Left lung (tissue), 4 donors: ENCODE measurements at regions not wholly inside any gene's neighbourhood (a gene's known extent, or its start where the extent isn't known, plus 50 kb on each side); places are given as distances from the start of the nearest gene placed in this dataset.
A peak's percentile ranks its signal among the peaks of the same experiment; 100 is the strongest.

Source experiments
- ATAC-seq: fragments of 200-7000 bp; cut with Tn5 transposase; one replicate; pipeline ENCODE4 v1.9.1; 2020; ENCODE audit warnings: moderate library complexity
- DNase-seq, 4 donors: peaks; one replicate each; pipeline ENCODE4 v3.0.0-alpha.2; 2013 to 2020
- H3K27ac ChIP-seq, 2 donors: fragments of 200-600 bp; sonication (generic) in 1 of 2; one replicate each; pipeline versions ENCODE4 v1.5.0 to v1.8.0; 2020 to 2021
- H3K27me3 ChIP-seq, 2 donors: fragments of 200-600 bp; sonication (generic) in 1 of 2; one replicate each; pipeline versions ENCODE4 v1.5.0 to v1.8.0; 2020 to 2021
- H3K36me3 ChIP-seq, 2 donors: fragments of 200-600 bp; sonication (generic) in 1 of 2; one replicate each; pipeline versions ENCODE4 v1.5.0 to v1.8.0; 2020 to 2021
- H3K4me1 ChIP-seq, 2 donors: fragments of 200-600 bp; one replicate each; pipeline ENCODE4 v1.8.0; 2021
- H3K4me3 ChIP-seq, 2 donors: fragments of 200-600 bp; sonication (generic) in 1 of 2; one replicate each; pipeline versions ENCODE4 v1.5.0 to v1.8.0; 2020 to 2021; ENCODE audit warnings: mild to moderate bottlenecking in 1 of 2
- H3K9me3 ChIP-seq, 2 donors: fragments of 200-600 bp; sonication (generic) in 1 of 2; one replicate each; pipeline versions ENCODE4 v1.5.0 to v1.8.0; 2020 to 2021
- intact Hi-C, 2 donors: fragments of 100-400 bp; cut with DNase I; formaldehyde crosslinking; loops; one replicate each; pipeline versions ENCODE4 v1.11.2 to v1.14.2; 2022
- TF ChIP-seq, protein P1 (sequence below), 2 donors: fragments of 200-600 bp; sonication (generic) in 1 of 2; IDR thresholded peaks; one replicate each; pipeline versions ENCODE4 v1.5.0 to v1.8.0; 2021; ENCODE audit warnings: antibody characterized with exemption in 2 of 2
- donor health status: DM: no; HTN: yes; CAD: no.
- donor health status: DM: no; HTN: no; CAD: no.

DNA sequence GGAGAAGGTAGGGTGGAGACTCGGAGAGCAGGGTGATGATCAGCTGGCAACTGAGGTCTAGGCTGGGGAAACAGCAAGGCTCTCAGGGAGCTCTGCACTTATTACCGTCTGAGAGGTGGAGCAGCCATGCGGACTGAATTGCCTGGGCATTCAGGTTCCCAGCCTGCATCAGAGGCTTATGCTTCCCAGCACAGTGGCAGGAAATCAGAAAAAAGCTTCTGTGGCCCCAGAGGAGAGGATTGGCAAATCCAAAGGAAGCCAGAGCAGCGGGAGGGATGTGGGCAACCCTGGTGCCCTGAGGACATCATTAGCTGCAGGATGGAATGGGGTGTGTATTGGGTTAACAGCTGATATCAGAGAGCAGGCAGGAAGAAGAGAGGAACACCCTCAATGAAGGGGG lies 374.1 kb upstream of the POU3F1 start:
- Histone ChIP-seq H3K4me1 (no peaks in the 10 kb centered on the region), H3K27me3 (no peaks in the 10 kb centered on the region), H3K36me3 (no peaks in the 10 kb centered on the region), H3K27ac (no peak overlapping the region), H3K4me3 (no peak overlapping the region), H3K9me3 (no peaks in the 10 kb centered on the region)
- TF ChIP-seq, protein P1, sequence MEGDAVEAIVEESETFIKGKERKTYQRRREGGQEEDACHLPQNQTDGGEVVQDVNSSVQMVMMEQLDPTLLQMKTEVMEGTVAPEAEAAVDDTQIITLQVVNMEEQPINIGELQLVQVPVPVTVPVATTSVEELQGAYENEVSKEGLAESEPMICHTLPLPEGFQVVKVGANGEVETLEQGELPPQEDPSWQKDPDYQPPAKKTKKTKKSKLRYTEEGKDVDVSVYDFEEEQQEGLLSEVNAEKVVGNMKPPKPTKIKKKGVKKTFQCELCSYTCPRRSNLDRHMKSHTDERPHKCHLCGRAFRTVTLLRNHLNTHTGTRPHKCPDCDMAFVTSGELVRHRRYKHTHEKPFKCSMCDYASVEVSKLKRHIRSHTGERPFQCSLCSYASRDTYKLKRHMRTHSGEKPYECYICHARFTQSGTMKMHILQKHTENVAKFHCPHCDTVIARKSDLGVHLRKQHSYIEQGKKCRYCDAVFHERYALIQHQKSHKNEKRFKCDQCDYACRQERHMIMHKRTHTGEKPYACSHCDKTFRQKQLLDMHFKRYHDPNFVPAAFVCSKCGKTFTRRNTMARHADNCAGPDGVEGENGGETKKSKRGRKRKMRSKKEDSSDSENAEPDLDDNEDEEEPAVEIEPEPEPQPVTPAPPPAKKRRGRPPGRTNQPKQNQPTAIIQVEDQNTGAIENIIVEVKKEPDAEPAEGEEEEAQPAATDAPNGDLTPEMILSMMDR (IDR thresholded peaks at IDR 0.05): no peak
- intact Hi-C loops: no loop called here
- ATAC-seq: no peak
- no peak for DNase-seq

- Histone ChIP-seq H3K4me3 (no peak overlapping the region), H3K36me3 (no peaks in the 10 kb centered on the region), H3K4me1 (no peaks in the 10 kb centered on the region), H3K27ac (no peak overlapping the region), H3K27me3 (no peaks in the 10 kb centered on the region), H3K9me3 (peaks cover 0 to 11% of the 10 kb centered on the region in 2 donors)
- ATAC-seq: no peak
- DNase-seq: peak in 1 of 4 donors; percentile 13
- TF ChIP-seq, protein P1 (IDR thresholded peaks at IDR 0.05): no peak
- intact Hi-C loops: no loop called here
Measured at GRCh38 chr1:38418195-38419030, 371.8 kb upstream of the POU3F1 start.

- intact Hi-C loops: no loop called here
Measured at GRCh38 chr1:38403667-38404066, 357.1 kb upstream of the POU3F1 start.

GRCh38 chr1:38402230-38402815 lies 355.7 kb upstream of the POU3F1 start:
- Histone ChIP-seq H3K4me3 (no peak overlapping the region), H3K9me3 (peaks cover 0 to 24% of the 10 kb centered on the region in 2 donors), H3K36me3 (no peaks in the 10 kb centered on the region), H3K4me1 (no peaks in the 10 kb centered on the region), H3K27ac (no peak overlapping the region), H3K27me3 (no peaks in the 10 kb centered on the region)
- ATAC-seq (no peak), DNase-seq (no peak)
- TF ChIP-seq, protein P1 (IDR thresholded peaks at IDR 0.05): no peak
- intact Hi-C loops: no loop called here

More at GRCh38 chr1:38403667-38404066, 357.1 kb upstream of the POU3F1 start:
- ATAC-seq (no peak), DNase-seq (no peak)
- Histone ChIP-seq H3K9me3 (peaks cover 0 to 26% of the 10 kb centered on the region in 2 donors), H3K36me3 (no peaks in the 10 kb centered on the region), H3K27me3 (no peaks in the 10 kb centered on the region), H3K27ac (no peak overlapping the region), H3K4me3 (no peak overlapping the region), H3K4me1 (no peaks in the 10 kb centered on the region)
- TF ChIP-seq, protein P1 (IDR thresholded peaks at IDR 0.05): no peak

DNA sequence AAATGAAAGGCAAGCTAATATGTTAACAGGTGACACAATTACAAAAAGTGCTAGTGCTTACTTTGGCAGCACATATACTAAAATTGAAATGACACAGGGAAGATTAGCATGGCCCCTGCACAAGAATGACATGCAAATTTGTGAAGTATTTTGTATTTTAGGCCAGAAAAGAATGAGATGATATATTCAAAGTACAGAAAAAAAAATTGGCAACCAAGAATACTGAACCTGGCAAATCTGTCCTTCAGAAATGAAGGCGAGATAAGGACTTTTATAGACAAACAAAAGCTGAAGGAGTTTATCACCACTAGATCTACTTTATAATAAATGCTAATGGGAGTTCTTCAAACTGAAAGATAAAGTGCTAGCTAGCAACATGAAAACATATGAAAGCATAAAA lies 350.0 kb upstream of the POU3F1 start:
- Histone ChIP-seq H3K4me1 (peaks cover 0 to 8% of the 10 kb centered on the region in 2 donors), H3K4me3 (no peak overlapping the region), H3K36me3 (no peaks in the 10 kb centered on the region), H3K27me3 (no peaks in the 10 kb centered on the region), H3K9me3 (peaks cover 0 to 16% of the 10 kb centered on the region in 2 donors), H3K27ac (no peak overlapping the region)
- intact Hi-C loops: no loop called here
- ATAC-seq (no peak), DNase-seq (no peak)
- TF ChIP-seq, protein P1 (IDR thresholded peaks at IDR 0.05): no peak
